ENCODE measurements at regions not wholly inside any gene's neighbourhood (a gene's known extent, or its start where the extent isn't known, plus 50 kb on each side); places are given as distances from the start of the nearest gene placed in this dataset.

- 100% methylated on average over 3 of the region's 3 CpGs for WGBS (ENCODE audit: insufficient coverage)
- no peak overlapping the region for H3K4me3 Mint-ChIP-seq
Measured at GRCh38 chr10:44673245-44673983, 237.7 kb upstream of the TMEM72 start.

More at GRCh38 chr10:44673245-44673983, 237.7 kb upstream of the TMEM72 start:
- Histone ChIP-seq H3K27me3 (replicated peaks in 1 of 4; ENCODE audit: control extremely low read depth in 1 of 4, control insufficient read depth in 3 of 4, insufficient read depth in 4 of 4, low read length in 3 of 4) (no peaks in the 10 kb centered on the region), H3K4me3 (ENCODE audit: control extremely low read depth in 1 of 5, extremely low read depth in 1 of 5, insufficient read depth in 1 of 5, low read depth in 2 of 5, low read length in 4 of 5) (no peak overlapping the region), H4K20me1 (ENCODE audit: control insufficient read depth, insufficient read depth, low read length, poor library complexity, severe bottlenecking) (no peaks in the 10 kb centered on the region), H3K9ac (ENCODE audit: low read length) (no peak overlapping the region), H3K4me2 (replicated peaks; ENCODE audit: low read depth, low read length, poor library complexity, severe bottlenecking) (no peak overlapping the region), H3K27ac (ENCODE audit: low read length in 2 of 2) (no peak overlapping the region), H3K9me3 (ENCODE audit: control extremely low read depth in 1 of 3, control insufficient read depth in 2 of 3, insufficient read depth in 1 of 3, low read length in 2 of 3) (peaks cover 0 to 2% (median 0%) of the 10 kb centered on the region in 3 donors), H3K79me2 (ENCODE audit: control insufficient read depth, insufficient read depth, low read length) (no peaks in the 10 kb centered on the region), H3K36me3 (replicated peaks in 1 of 2; ENCODE audit: control extremely low read depth in 1 of 2, control insufficient read depth in 1 of 2, extremely low read depth in 1 of 2, insufficient read depth in 2 of 2, low read length in 1 of 2) (no peaks in the 10 kb centered on the region), H2AFZ (ENCODE audit: insufficient read depth, low read depth, low read length, poor library complexity, severe bottlenecking) (no peak overlapping the region), H3K4me1 (ENCODE audit: control insufficient read depth in 2 of 2, insufficient read depth in 2 of 2, low read length in 2 of 2) (no peaks in the 10 kb centered on the region)
- CTCF ChIA-PET = no interaction called here
- ATAC-seq (ENCODE audit: low read depth) (no peak), DNase-seq (no peak)
- no peaks in the 10 kb centered on the region for H3K4me1 Mint-ChIP-seq
- no peak overlapping the region for H3K27ac Mint-ChIP-seq
- intact Hi-C loops (cut with micrococcal nuclease) = no loop called here
- no peak for TF ChIP-seq EZH2 (IDR thresholded peaks at IDR 0.05; ENCODE audit: borderline replicate concordance, insufficient read depth, low read depth, low read length, poor library complexity, severe bottlenecking)
- TF ChIP-seq CTCF (IDR thresholded peaks at IDR 0.05) = no peak
- POLR2A ChIA-PET = no interaction called here
- no peaks in the 10 kb centered on the region for H3K9me3 Mint-ChIP-seq (ENCODE audit: insufficient read depth)
- H3K27me3 Mint-ChIP-seq = peaks cover 8% of the 10 kb centered on the region

All from B cell (primary cell).